ENCODE measurements at regions not wholly inside any gene's neighbourhood (a gene's known extent, or its start where the extent isn't known, plus 50 kb on each side); places are given as distances from the start of the nearest gene placed in this dataset.

GRCh38 chr7:49125246-49125645 lies 200.9 kb downstream of the CDC14C start:
- H3K4me1 ChIP-seq: no peaks in the 10 kb centered on the region
- no peaks in the 10 kb centered on the region for H3K36me3 ChIP-seq (replicated peaks)
- in situ Hi-C loops (cut with MboI; ENCODE audit: low sequenced_read_pairs): no loop called here
- H3K4me3 ChIP-seq: no peak overlapping the region
- no peak for DNase-seq (ENCODE audit: low spot score in 2 of 2)
- H3K9me3 ChIP-seq: no peaks in the 10 kb centered on the region
- H3K27me3 ChIP-seq (ENCODE audit: low read depth): no peaks in the 10 kb centered on the region

DNA sequence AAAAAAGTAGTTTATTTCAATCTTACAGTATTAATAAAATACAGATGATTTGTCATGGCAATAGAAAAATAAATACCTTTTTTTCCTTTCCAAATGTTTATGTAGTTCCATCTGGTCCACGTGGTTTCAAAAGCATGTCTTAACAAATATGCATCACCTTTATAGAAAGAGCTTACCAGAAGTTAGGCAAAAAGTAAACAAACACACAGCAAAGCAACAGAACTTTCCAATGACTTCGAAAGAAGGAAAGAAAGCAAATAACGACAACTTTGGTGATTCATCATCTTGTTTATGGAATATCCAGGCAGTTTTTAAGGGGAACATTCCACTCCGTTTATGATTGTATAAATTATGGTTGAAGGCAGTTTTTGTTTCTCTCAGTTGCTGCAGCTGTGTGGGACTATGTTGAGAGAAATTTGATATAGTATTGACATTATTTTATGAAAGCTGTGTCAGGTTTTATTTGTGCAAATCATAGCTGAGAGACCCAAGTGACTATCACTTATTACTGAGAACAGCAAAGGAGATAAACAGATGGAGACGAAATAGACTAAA lies 203.1 kb downstream of the CDC14C start:
- no peak for DNase-seq (ENCODE audit: low spot score in 2 of 2)
- no peaks in the 10 kb centered on the region for H3K27me3 ChIP-seq (ENCODE audit: low read depth)

GRCh38 chr7:49137978-49138377 lies 213.6 kb downstream of the CDC14C start:
- DNase-seq (ENCODE audit: low spot score in 2 of 2): no peak
- Histone ChIP-seq H3K36me3 (replicated peaks) (no peaks in the 10 kb centered on the region), H3K4me1 (no peaks in the 10 kb centered on the region), H3K4me3 (no peak overlapping the region), H3K27me3 (ENCODE audit: low read depth) (no peaks in the 10 kb centered on the region), H3K9me3 (no peaks in the 10 kb centered on the region)
- in situ Hi-C loops (cut with MboI; ENCODE audit: low sequenced_read_pairs): no loop called here

More for the DNA sequence above, 203.1 kb downstream of the CDC14C start:
- in situ Hi-C loops (cut with MboI; ENCODE audit: low sequenced_read_pairs): no loop called here
- H3K9me3 ChIP-seq: no peaks in the 10 kb centered on the region
- no peaks in the 10 kb centered on the region for H3K4me1 ChIP-seq
- H3K4me3 ChIP-seq: no peak overlapping the region
- no peaks in the 10 kb centered on the region for H3K36me3 ChIP-seq (replicated peaks)

DNA sequence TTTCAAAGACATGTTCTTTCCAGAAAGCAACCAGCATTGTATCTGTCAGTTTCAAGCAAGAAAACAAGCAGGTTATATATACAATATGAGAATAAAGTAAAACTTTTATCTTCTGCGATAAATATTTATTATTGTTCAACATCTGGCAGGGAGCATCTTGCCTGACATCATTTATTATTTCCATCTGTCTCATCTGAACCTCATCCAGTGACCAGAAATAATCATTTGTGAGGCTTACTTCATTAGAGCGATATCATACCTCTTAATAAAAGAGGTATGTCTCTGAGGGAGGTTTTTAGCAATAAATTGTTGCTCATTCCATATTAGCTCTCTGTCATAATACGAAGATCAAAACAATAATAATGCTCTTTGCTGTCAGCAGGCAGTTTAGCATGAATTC lies 226.1 kb downstream of the CDC14C start:
- no peak for DNase-seq (ENCODE audit: low spot score in 2 of 2)
- no peaks in the 10 kb centered on the region for H3K4me1 ChIP-seq
- no peaks in the 10 kb centered on the region for H3K36me3 ChIP-seq (replicated peaks)
- H3K9me3 ChIP-seq: no peaks in the 10 kb centered on the region
- no peaks in the 10 kb centered on the region for H3K27me3 ChIP-seq (ENCODE audit: low read depth)
- in situ Hi-C loops (cut with MboI; ENCODE audit: low sequenced_read_pairs): no loop called here
- H3K4me3 ChIP-seq: no peak overlapping the region

DNA sequence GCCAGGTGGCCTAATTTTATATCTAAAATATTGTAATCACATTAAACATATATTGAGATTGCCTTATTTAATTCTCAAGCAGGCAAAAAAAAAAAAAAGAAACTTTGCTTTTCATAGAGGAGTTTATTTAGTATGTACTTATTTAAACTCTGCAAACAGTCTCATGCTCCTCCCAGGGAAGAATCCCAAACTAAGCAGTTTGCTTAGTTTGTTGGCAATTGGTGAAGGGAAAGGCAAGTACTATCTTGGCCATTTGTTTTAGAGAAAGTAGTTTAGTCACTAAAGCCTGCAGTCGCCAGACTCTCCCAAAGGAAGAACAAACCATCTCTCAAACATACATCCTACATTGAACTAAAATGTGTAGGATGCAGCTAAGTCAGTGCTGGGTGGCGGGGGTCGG lies 226.8 kb downstream of the CDC14C start:
- no peak overlapping the region for H3K4me3 ChIP-seq
- H3K4me1 ChIP-seq: no peaks in the 10 kb centered on the region
- no peaks in the 10 kb centered on the region for H3K9me3 ChIP-seq
- no peaks in the 10 kb centered on the region for H3K27me3 ChIP-seq (ENCODE audit: low read depth)
- in situ Hi-C loops (cut with MboI; ENCODE audit: low sequenced_read_pairs): no loop called here
- H3K36me3 ChIP-seq (replicated peaks): no peaks in the 10 kb centered on the region
- no peak for DNase-seq (ENCODE audit: low spot score in 2 of 2)

- Histone ChIP-seq H3K4me1 (no peaks in the 10 kb centered on the region), H3K9me3 (no peaks in the 10 kb centered on the region), H3K27me3 (ENCODE audit: low read depth) (no peaks in the 10 kb centered on the region), H3K36me3 (replicated peaks) (no peaks in the 10 kb centered on the region), H3K4me3 (no peak overlapping the region)
- no peak for DNase-seq (ENCODE audit: low spot score in 2 of 2)
- in situ Hi-C loops (cut with MboI; ENCODE audit: low sequenced_read_pairs): no loop called here
Measured at GRCh38 chr7:49158321-49158720, 234.0 kb downstream of the CDC14C start.

DNA sequence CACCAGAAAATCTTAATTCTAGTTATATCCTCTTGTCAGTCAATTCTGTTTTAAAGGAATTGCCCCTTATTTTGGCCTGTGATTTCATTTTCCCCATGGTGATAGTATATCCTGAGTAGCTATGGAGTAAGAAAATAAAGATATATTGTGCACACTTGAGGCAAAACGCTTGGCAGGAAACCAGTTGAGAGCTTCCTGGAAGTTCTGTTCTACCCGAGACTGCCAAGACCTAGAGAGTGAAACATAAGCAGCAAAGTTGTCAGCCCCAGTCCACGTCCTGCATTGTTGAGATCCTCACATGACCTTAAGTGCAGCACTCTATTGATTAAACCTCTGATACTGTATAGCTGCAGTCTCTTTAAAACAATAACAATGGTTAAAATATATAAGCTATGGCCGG lies 235.2 kb downstream of the CDC14C start:
- Histone ChIP-seq H3K4me3 (no peak overlapping the region), H3K4me1 (no peaks in the 10 kb centered on the region), H3K9me3 (no peaks in the 10 kb centered on the region), H3K27me3 (ENCODE audit: low read depth) (no peaks in the 10 kb centered on the region), H3K36me3 (replicated peaks) (no peaks in the 10 kb centered on the region)
- in situ Hi-C loops (cut with MboI; ENCODE audit: low sequenced_read_pairs): no loop called here
- DNase-seq (ENCODE audit: low spot score in 2 of 2): no peak

DNA sequence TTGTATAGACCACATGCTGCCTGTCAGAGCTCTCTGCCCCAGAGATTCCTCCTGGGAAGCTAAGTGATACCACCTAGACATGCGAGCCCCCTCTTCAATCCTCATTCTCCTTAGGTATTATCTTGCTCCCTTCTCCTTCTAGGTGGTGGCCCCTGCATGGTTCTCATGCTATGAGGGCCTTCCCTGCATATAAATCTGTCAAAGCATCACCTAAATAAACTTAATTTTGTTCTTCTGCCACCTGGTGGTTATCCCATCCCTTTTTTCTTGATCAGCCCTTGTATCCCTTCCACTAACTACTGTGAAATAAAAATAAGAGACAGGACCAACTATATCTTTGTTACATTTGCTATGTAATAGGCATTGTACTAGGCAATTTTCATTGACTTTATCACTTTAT lies 242.1 kb downstream of the CDC14C start:
- no peaks in the 10 kb centered on the region for H3K9me3 ChIP-seq
- peak; percentile 8 to 42 for DNase-seq (ENCODE audit: low spot score in 2 of 2)
- H3K36me3 ChIP-seq (replicated peaks): no peaks in the 10 kb centered on the region
- peaks cover 2% of the 10 kb centered on the region; the same call in 1 of the 2 replicates for H3K27me3 ChIP-seq (ENCODE audit: low read depth)
- in situ Hi-C loops (cut with MboI; ENCODE audit: low sequenced_read_pairs): no loop called here
- H3K4me1 ChIP-seq: no peaks in the 10 kb centered on the region
- no peak overlapping the region for H3K4me3 ChIP-seq

DNA sequence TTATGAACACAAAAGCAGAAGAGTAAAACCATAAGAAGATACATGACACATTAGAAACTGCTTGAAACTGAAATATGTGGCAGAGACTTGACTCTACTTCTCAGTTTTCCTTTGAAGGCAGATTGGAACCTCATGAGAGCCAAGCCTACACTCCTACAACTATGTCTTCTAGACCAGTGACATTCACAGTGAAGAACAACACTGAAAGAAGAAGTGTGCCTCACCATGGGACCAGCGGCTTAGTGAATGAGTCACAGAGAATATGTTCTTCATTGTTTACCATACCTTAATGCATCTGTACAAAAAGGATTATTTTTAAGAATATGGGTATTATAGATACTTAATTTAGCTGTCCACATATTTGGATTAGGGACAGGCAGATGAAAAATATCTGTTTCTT lies 248.3 kb downstream of the CDC14C start:
- H3K4me1 ChIP-seq: no peaks in the 10 kb centered on the region
- no peak overlapping the region for H3K4me3 ChIP-seq
- no peaks in the 10 kb centered on the region for H3K36me3 ChIP-seq (replicated peaks)
- in situ Hi-C loops (cut with MboI; ENCODE audit: low sequenced_read_pairs): no loop called here
- H3K27me3 ChIP-seq (ENCODE audit: low read depth): peaks cover 2% of the 10 kb centered on the region; the same call in 1 of the 2 replicates
- no peak for DNase-seq (ENCODE audit: low spot score in 2 of 2)
- no peaks in the 10 kb centered on the region for H3K9me3 ChIP-seq

- Histone ChIP-seq H3K27me3 (ENCODE audit: low read depth) (no peaks in the 10 kb centered on the region), H3K4me3 (no peak overlapping the region), H3K4me1 (no peaks in the 10 kb centered on the region), H3K36me3 (replicated peaks) (no peaks in the 10 kb centered on the region), H3K9me3 (no peaks in the 10 kb centered on the region)
- DNase-seq (ENCODE audit: low spot score in 2 of 2): no peak
- in situ Hi-C loops (cut with MboI; ENCODE audit: low sequenced_read_pairs): no loop called here
Measured at GRCh38 chr7:49174396-49174795, 250.0 kb downstream of the CDC14C start.

DNA sequence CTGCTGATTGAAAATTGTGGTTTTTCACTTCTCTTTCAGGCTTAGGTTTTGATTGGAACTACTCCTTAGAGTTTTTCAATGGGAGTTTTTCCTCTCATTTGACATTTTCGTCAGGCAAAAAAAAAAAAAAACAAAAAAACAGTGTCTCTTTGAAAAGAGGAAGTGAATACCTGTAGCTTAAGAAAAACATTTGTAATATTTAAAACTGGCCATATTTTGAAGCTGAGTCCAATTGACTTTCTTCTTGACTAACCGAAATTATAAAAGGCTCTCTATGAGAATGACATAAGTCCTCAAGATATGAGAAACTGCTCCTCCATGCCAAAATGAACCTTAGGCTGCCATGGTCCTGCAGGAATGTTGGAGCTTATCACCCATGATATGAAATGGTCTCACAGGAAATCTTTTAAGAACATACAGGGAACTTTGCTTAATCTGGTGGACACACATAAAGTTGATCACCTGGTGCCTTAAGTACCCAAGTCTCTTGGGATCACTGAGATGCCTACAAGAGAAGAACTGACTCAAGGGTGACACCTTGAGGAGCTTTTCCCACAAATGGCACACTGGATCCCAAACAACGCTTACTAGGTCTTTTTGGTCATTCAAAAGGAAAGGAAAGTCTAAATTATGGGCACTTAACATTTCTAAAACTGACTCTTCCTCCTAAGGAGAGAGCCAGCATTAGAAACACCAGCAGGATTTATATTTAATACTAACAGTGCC lies 263.4 kb downstream of the CDC14C start:
- H3K4me3 ChIP-seq: no peak overlapping the region
- no peaks in the 10 kb centered on the region for H3K4me1 ChIP-seq
- in situ Hi-C loops (cut with MboI; ENCODE audit: low sequenced_read_pairs): no loop called here
- no peaks in the 10 kb centered on the region for H3K36me3 ChIP-seq (replicated peaks)
- H3K9me3 ChIP-seq: no peaks in the 10 kb centered on the region
- no peaks in the 10 kb centered on the region for H3K27me3 ChIP-seq (ENCODE audit: low read depth)
- DNase-seq (ENCODE audit: low spot score in 2 of 2): peak; percentile 6 to 24

DNA sequence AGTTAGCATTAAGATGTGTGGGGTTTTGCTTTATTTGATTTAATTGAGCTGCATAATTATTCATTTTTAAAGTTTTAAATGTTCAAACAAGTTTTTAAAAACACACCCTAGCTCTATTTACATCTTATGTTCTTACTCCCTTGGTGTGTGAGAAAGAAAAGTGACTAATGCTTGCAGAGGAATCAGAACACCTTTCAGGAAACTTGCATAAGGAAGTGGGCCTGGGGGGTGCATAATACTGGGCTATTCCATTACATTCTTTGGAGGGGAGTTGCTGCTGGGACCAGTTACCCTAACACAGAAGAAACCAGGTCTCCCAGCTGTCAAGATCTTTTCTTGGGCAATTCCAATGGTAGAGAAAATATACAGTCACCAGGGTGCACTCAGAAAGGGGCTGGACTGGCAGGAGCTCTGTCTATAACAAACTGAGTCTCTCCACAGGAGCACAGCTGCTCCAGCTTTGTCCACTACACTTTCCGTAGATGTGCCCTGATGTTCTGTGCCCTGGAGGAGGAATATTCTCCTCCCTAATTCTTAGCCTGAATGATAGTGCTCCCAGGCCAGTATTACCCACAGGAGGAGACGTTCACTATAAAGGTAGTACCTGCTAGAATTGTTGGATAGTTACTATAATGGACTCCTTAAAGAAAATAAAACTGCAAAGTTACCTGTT lies 304.2 kb downstream of the CDC14C start:
- in situ Hi-C loops (cut with MboI; ENCODE audit: low sequenced_read_pairs): no loop called here
- Histone ChIP-seq H3K4me1 (no peaks in the 10 kb centered on the region), H3K36me3 (replicated peaks) (no peaks in the 10 kb centered on the region), H3K27me3 (ENCODE audit: low read depth) (no peaks in the 10 kb centered on the region), H3K4me3 (no peak overlapping the region), H3K9me3 (no peaks in the 10 kb centered on the region)
- no peak for DNase-seq (ENCODE audit: low spot score in 2 of 2)

- H3K36me3 ChIP-seq (replicated peaks): no peaks in the 10 kb centered on the region
- in situ Hi-C loops (cut with MboI; ENCODE audit: low sequenced_read_pairs): no loop called here
- no peaks in the 10 kb centered on the region for H3K27me3 ChIP-seq (ENCODE audit: low read depth)
- no peak for DNase-seq (ENCODE audit: low spot score in 2 of 2)
- H3K9me3 ChIP-seq: no peaks in the 10 kb centered on the region
- no peaks in the 10 kb centered on the region for H3K4me1 ChIP-seq
- no peak overlapping the region for H3K4me3 ChIP-seq
Measured at GRCh38 chr7:49229246-49229645, 304.9 kb downstream of the CDC14C start.

- Histone ChIP-seq H3K36me3 (replicated peaks) (no peaks in the 10 kb centered on the region), H3K27me3 (ENCODE audit: low read depth) (no peaks in the 10 kb centered on the region), H3K4me3 (no peak overlapping the region), H3K9me3 (no peaks in the 10 kb centered on the region; the same call in 1 of the 2 replicates), H3K4me1 (no peaks in the 10 kb centered on the region)
- in situ Hi-C loops (cut with MboI; ENCODE audit: low sequenced_read_pairs): no loop called here
- peak in 1 of 2 experiments; percentile 25 for DNase-seq (ENCODE audit: low spot score in 2 of 2)
Measured at GRCh38 chr7:49243521-49243920, 319.2 kb downstream of the CDC14C start.
